Suprapubic skin (tissue), 4 donors: ENCODE measurements at regions not wholly inside any gene's neighbourhood (a gene's known extent, or its start where the extent isn't known, plus 50 kb on each side); places are given as distances from the start of the nearest gene placed in this dataset.

ENCODE experiments used
- EP300 ChIP-seq: sonication (generic); formaldehyde crosslinking; IDR thresholded peaks from one replicate; pipeline ENCODE4 v1.6.1; 2017; ENCODE audit warnings: antibody characterized with exemption
- POLR2A ChIP-seq, 2 donors: fragments of 450-650 bp; IDR thresholded peaks; one replicate each; pipeline ENCODE4 v1.6.1; 2017; ENCODE audit warnings: antibody characterized with exemption in 2 of 2, mild to moderate bottlenecking in 2 of 2, moderate library complexity in 2 of 2
- POLR2AphosphoS5 ChIP-seq, 3 donors: sonication (generic); formaldehyde crosslinking; IDR thresholded peaks; one replicate each; pipeline ENCODE4 v1.6.1; 2017; ENCODE audit warnings: antibody characterized with exemption in 3 of 3
- TF ChIP-seq, protein P1 (sequence below), 2 donors: fragments of 200-600 bp in 1 of 2; fragments of 450-650 bp in 1 of 2; sonication (generic) in 1 of 2; IDR thresholded peaks; one replicate each; pipeline ENCODE4 v1.5.1; 2016 to 2019; ENCODE audit warnings: antibody characterized with exemption in 2 of 2, mild to moderate bottlenecking in 1 of 2, moderate library complexity in 1 of 2

DNA sequence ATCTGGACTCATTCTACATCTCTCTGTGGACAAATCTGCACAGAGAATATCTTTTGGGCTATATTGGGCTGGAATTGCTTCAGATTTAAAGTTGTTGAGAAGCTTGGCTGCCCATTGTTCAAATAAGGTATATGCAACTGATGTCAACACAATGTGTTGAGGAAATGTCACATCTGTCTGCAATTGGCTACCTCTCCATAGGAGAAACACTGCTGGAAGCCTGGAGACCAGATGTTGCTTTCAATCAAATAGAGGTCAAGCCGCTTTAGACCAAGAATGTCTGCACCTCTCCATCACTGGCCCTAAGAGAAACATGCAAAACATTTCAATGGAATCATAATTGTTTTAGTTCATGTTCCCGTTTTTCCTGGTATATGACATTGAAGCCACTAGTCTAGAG, 720.2 kb downstream of the SLC4A3 start:
- no peak for TF ChIP-seq POLR2AphosphoS5 (IDR thresholded peaks at IDR 0.05)
- TF ChIP-seq POLR2A (IDR thresholded peaks at IDR 0.05), result no peak
- TF ChIP-seq EP300, result no peak
- TF ChIP-seq, protein P1, sequence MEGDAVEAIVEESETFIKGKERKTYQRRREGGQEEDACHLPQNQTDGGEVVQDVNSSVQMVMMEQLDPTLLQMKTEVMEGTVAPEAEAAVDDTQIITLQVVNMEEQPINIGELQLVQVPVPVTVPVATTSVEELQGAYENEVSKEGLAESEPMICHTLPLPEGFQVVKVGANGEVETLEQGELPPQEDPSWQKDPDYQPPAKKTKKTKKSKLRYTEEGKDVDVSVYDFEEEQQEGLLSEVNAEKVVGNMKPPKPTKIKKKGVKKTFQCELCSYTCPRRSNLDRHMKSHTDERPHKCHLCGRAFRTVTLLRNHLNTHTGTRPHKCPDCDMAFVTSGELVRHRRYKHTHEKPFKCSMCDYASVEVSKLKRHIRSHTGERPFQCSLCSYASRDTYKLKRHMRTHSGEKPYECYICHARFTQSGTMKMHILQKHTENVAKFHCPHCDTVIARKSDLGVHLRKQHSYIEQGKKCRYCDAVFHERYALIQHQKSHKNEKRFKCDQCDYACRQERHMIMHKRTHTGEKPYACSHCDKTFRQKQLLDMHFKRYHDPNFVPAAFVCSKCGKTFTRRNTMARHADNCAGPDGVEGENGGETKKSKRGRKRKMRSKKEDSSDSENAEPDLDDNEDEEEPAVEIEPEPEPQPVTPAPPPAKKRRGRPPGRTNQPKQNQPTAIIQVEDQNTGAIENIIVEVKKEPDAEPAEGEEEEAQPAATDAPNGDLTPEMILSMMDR (IDR thresholded peaks at IDR 0.05), result no peak
